ENCODE measurements at regions not wholly inside any gene's neighbourhood (a gene's known extent, or its start where the extent isn't known, plus 50 kb on each side); places are given as distances from the start of the nearest gene placed in this dataset.

DNA sequence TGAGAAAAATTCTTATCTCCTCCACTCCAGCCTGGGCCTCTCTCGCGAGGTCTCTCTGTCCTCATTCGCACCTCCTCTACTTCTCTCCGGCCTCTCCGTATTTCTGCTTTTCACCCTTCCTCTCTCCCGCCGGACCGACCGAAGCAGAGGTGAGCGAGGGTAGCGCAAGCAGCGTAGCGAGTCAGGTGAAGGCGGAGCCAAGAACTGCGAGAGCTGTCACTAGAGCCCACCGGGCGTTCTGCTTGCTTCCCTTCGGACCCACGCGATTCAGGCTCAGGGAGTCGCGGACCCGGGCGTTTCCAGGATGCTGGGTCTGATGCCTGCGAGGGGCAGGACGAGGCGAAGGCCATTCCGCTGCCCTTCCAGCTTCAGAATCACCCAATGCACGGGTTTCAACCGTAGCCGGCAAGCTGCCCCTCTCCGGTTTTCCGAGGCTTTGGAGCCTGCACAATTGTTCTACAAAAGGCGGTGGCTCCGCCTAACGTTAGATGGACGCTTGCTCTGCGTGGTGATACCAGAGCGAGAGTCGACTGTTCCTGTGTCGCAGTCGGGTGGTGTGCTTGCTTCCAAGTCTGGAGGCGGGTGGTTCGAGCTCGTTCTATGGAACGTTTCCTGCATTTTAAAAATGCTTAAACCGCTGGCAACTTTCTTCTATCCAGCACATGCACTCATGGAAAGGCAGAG, 310.2 kb downstream of the FAM72C start:
- TF ChIP-seq, protein P1, sequence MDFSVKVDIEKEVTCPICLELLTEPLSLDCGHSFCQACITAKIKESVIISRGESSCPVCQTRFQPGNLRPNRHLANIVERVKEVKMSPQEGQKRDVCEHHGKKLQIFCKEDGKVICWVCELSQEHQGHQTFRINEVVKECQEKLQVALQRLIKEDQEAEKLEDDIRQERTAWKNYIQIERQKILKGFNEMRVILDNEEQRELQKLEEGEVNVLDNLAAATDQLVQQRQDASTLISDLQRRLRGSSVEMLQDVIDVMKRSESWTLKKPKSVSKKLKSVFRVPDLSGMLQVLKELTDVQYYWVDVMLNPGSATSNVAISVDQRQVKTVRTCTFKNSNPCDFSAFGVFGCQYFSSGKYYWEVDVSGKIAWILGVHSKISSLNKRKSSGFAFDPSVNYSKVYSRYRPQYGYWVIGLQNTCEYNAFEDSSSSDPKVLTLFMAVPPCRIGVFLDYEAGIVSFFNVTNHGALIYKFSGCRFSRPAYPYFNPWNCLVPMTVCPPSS (IDR thresholded peaks at IDR 0.05): no peak
- TF ChIP-seq ZMYM3 (CRISPR knock-in tag; IDR thresholded peaks at IDR 0.05): no peak
- no peak for TF ChIP-seq RAD51 (IDR thresholded peaks at IDR 0.05; ENCODE audit: borderline replicate concordance)
- TF ChIP-seq TAF1 (CRISPR knock-in tag; IDR thresholded peaks at IDR 0.05): no peak
- no peak for TF ChIP-seq SMC3 (IDR thresholded peaks at IDR 0.05; ENCODE audit: low read length)
- TF ChIP-seq, protein P2, sequence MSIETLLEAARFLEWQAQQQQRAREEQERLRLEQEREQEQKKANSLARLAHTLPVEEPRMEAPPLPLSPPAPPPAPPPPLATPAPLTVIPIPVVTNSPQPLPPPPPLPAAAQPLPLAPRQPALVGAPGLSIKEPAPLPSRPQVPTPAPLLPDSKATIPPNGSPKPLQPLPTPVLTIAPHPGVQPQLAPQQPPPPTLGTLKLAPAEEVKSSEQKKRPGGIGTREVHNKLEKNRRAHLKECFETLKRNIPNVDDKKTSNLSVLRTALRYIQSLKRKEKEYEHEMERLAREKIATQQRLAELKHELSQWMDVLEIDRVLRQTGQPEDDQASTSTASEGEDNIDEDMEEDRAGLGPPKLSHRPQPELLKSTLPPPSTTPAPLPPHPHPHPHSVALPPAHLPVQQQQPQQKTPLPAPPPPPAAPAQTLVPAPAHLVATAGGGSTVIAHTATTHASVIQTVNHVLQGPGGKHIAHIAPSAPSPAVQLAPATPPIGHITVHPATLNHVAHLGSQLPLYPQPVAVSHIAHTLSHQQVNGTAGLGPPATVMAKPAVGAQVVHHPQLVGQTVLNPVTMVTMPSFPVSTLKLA (IDR thresholded peaks at IDR 0.05): no peak
- TF ChIP-seq, protein P3, sequence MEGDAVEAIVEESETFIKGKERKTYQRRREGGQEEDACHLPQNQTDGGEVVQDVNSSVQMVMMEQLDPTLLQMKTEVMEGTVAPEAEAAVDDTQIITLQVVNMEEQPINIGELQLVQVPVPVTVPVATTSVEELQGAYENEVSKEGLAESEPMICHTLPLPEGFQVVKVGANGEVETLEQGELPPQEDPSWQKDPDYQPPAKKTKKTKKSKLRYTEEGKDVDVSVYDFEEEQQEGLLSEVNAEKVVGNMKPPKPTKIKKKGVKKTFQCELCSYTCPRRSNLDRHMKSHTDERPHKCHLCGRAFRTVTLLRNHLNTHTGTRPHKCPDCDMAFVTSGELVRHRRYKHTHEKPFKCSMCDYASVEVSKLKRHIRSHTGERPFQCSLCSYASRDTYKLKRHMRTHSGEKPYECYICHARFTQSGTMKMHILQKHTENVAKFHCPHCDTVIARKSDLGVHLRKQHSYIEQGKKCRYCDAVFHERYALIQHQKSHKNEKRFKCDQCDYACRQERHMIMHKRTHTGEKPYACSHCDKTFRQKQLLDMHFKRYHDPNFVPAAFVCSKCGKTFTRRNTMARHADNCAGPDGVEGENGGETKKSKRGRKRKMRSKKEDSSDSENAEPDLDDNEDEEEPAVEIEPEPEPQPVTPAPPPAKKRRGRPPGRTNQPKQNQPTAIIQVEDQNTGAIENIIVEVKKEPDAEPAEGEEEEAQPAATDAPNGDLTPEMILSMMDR (CRISPR knock-in tag; IDR thresholded peaks at IDR 0.05): no peak
- TF ChIP-seq ZNF224 (CRISPR knock-in tag; IDR thresholded peaks at IDR 0.05): no peak
- TF ChIP-seq, protein P4, sequence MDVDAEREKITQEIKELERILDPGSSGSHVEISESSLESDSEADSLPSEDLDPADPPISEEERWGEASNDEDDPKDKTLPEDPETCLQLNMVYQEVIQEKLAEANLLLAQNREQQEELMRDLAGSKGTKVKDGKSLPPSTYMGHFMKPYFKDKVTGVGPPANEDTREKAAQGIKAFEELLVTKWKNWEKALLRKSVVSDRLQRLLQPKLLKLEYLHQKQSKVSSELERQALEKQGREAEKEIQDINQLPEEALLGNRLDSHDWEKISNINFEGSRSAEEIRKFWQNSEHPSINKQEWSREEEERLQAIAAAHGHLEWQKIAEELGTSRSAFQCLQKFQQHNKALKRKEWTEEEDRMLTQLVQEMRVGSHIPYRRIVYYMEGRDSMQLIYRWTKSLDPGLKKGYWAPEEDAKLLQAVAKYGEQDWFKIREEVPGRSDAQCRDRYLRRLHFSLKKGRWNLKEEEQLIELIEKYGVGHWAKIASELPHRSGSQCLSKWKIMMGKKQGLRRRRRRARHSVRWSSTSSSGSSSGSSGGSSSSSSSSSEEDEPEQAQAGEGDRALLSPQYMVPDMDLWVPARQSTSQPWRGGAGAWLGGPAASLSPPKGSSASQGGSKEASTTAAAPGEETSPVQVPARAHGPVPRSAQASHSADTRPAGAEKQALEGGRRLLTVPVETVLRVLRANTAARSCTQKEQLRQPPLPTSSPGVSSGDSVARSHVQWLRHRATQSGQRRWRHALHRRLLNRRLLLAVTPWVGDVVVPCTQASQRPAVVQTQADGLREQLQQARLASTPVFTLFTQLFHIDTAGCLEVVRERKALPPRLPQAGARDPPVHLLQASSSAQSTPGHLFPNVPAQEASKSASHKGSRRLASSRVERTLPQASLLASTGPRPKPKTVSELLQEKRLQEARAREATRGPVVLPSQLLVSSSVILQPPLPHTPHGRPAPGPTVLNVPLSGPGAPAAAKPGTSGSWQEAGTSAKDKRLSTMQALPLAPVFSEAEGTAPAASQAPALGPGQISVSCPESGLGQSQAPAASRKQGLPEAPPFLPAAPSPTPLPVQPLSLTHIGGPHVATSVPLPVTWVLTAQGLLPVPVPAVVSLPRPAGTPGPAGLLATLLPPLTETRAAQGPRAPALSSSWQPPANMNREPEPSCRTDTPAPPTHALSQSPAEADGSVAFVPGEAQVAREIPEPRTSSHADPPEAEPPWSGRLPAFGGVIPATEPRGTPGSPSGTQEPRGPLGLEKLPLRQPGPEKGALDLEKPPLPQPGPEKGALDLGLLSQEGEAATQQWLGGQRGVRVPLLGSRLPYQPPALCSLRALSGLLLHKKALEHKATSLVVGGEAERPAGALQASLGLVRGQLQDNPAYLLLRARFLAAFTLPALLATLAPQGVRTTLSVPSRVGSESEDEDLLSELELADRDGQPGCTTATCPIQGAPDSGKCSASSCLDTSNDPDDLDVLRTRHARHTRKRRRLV (CRISPR knock-in tag; IDR thresholded peaks at IDR 0.05): no peak
